ENCODE measurements at regions not wholly inside any gene's neighbourhood (a gene's known extent, or its start where the extent isn't known, plus 50 kb on each side); places are given as distances from the start of the nearest gene placed in this dataset.

- TF ChIP-seq FOXA1 (IDR thresholded peaks at IDR 0.05) (no peak), HDGF (IDR thresholded peaks at IDR 0.05; ENCODE audit: borderline replicate concordance) (no peak)
These were observed 175.8 kb upstream of the FSTL4 start for GRCh38 chr5:133788121-133788520.

Data from HEK293T (cell line).